Lung (tissue), 11 donors: ENCODE measurements at regions not wholly inside any gene's neighbourhood (a gene's known extent, or its start where the extent isn't known, plus 50 kb on each side); places are given as distances from the start of the nearest gene placed in this dataset.
"Not testable (repeated sequence)": the region's sequence is repeated elsewhere in the genome, so short reads cannot be mapped to it uniquely, and the experiment has no call there.

Source experiments
- ATAC-seq: fragments of 200-7000 bp; cut with Tn5 transposase; one replicate; pipeline ENCODE4 v1.9.1; 2020; ENCODE audit warnings: moderate number of reproducible peaks; ENCODE audit not compliant: insufficient read depth, low FRiP score
- DNase-seq, 3 donors: peaks; one replicate each; pipeline ENCODE4 v3.0.0-alpha.2; 2013 to 2017
- H3K27ac ChIP-seq, 2 donors: one replicate each; pipeline ENCODE4 v1.5.1; 2013; ENCODE audit warnings: mild to moderate bottlenecking in 2 of 2, moderate library complexity in 2 of 2, control low read depth in 1 of 2, inconsistent platforms in 1 of 2, low read depth in 1 of 2, low read length in 1 of 2
- H3K27me3 ChIP-seq, 3 donors: one replicate each; pipeline ENCODE4 v1.5.1; 2013; ENCODE audit warnings: low read length in 2 of 3; ENCODE audit not compliant: control insufficient read depth in 3 of 3, insufficient read depth in 3 of 3
- H3K36me3 ChIP-seq, 4 donors: one replicate each; pipeline ENCODE4 v1.5.1; 2013; ENCODE audit warnings: low read length in 4 of 4, mild to moderate bottlenecking in 1 of 4, moderate library complexity in 1 of 4; ENCODE audit not compliant: control insufficient read depth in 4 of 4, insufficient read depth in 4 of 4
- H3K4me1 ChIP-seq, 5 donors: one replicate each; pipeline ENCODE4 v1.5.1; 2013; ENCODE audit warnings: low read length in 5 of 5, mild to moderate bottlenecking in 2 of 5, moderate library complexity in 1 of 5; ENCODE audit not compliant: control insufficient read depth in 5 of 5, insufficient read depth in 5 of 5
- H3K4me3 ChIP-seq: one replicate; pipeline ENCODE4 v1.5.1; 2013; ENCODE audit warnings: mild to moderate bottlenecking, control low read depth, moderate library complexity
- H3K9ac ChIP-seq, 2 donors: one replicate each; pipeline ENCODE4 v1.5.1; 2013; ENCODE audit warnings: low read length in 2 of 2, control low read depth in 1 of 2; ENCODE audit not compliant: insufficient read depth in 1 of 2
- H3K9me3 ChIP-seq, 4 donors: one replicate each; pipeline ENCODE4 v1.5.1; 2013; ENCODE audit warnings: low read length in 3 of 4, mild to moderate bottlenecking in 1 of 4, moderate library complexity in 1 of 4; ENCODE audit not compliant: control insufficient read depth in 4 of 4, insufficient read depth in 3 of 4
- CTCF ChIP-seq: IDR thresholded peaks from 2 replicates; pipeline ENCODE4 v1.5.1; 2012; ENCODE audit warnings: mild to moderate bottlenecking; ENCODE audit errors: control extremely low read depth, extremely low read depth
- WGBS, 2 donors: extraction: QIAGEN DNeasy Blood & Tissue Kit; methylation state at CpG; one replicate each; pipeline ENCODE4 v1.1.7; 2013; 5-methylcytosine and 5-hydroxymethylcytosine counted together
- donor health status: control.
- donor health status: control.
- donor health status: Bipolar disorder and iron deficiency.
- donor health status: healthy.
- donor health status: DM: yes; HTN: yes; CAD: no.

GRCh38 chr13:79898996-79899395 is 418.0 kb downstream of the NDFIP2 start:
- no peak overlapping the region for H3K27ac ChIP-seq
- ATAC-seq, result no peak
- no peak for TF ChIP-seq CTCF

GRCh38 chr13:79898202-79898826 is 417.4 kb downstream of the NDFIP2 start:
- DNase-seq, result no peak
- no peak overlapping the region for H3K4me3 ChIP-seq

More at GRCh38 chr13:79898996-79899395, 418.0 kb downstream of the NDFIP2 start:
- Histone ChIP-seq H3K9me3 (no peaks in the 10 kb centered on the region), H3K4me3 (no peak overlapping the region), H3K27me3 (no peaks in the 10 kb centered on the region), H3K4me1 (no peaks in the 10 kb centered on the region), H3K9ac (no peak overlapping the region), H3K36me3 (no peaks in the 10 kb centered on the region)
- DNase-seq, result no peak
- WGBS, 2 donors, result 95 to 96% methylated on average over 1 of the region's 1 CpG

GRCh38 chr13:79896851-79897250 is 415.9 kb downstream of the NDFIP2 start:
- WGBS, 2 donors, result 73 to 92% methylated on average over 2 of the region's 2 CpGs
- Histone ChIP-seq H3K36me3 (no peaks in the 10 kb centered on the region), H3K9ac (no peak overlapping the region), H3K4me3 (no peak overlapping the region), H3K9me3 (no peaks in the 10 kb centered on the region), H3K27me3 (no peaks in the 10 kb centered on the region), H3K27ac (no peak overlapping the region), H3K4me1 (no peaks in the 10 kb centered on the region)
- no peak for TF ChIP-seq CTCF
- no peak for DNase-seq
- no peak for ATAC-seq

More at GRCh38 chr13:79898202-79898826, 417.4 kb downstream of the NDFIP2 start:
- 94 to 100% methylated on average over 2 of the region's 2 CpGs for WGBS, 2 donors
- Histone ChIP-seq H3K9ac (no peak overlapping the region), H3K27me3 (no peaks in the 10 kb centered on the region), H3K9me3 (no peaks in the 10 kb centered on the region), H3K36me3 (no peaks in the 10 kb centered on the region), H3K27ac (no peak overlapping the region), H3K4me1 (no peaks in the 10 kb centered on the region)
- no peak for ATAC-seq
- TF ChIP-seq CTCF, result no peak

GRCh38 chr13:79895416-79895815 is 414.5 kb downstream of the NDFIP2 start:
- Histone ChIP-seq H3K9me3 (no peaks in the 10 kb centered on the region), H3K27me3 (no peaks in the 10 kb centered on the region), H3K4me3 (no peak overlapping the region), H3K4me1 (no peaks in the 10 kb centered on the region), H3K27ac (no peak overlapping the region), H3K9ac (no peak overlapping the region), H3K36me3 (no peaks in the 10 kb centered on the region)
- TF ChIP-seq CTCF, result no peak
- ATAC-seq (no peak), DNase-seq (no peak)
- 79 to 94% methylated on average over 6 of the region's 6 CpGs for WGBS, 2 donors

GRCh38 chr13:79887278-79887677 is 406.3 kb downstream of the NDFIP2 start:
- not testable (repeated sequence) for H3K36me3 ChIP-seq, H3K4me3 ChIP-seq, ATAC-seq, DNase-seq, H3K4me1 ChIP-seq, H3K27ac ChIP-seq, H3K9ac ChIP-seq, H3K9me3 ChIP-seq, H3K27me3 ChIP-seq
- 79 to 92% methylated on average over 8 of the region's 8 CpGs for WGBS, 2 donors
